ENCODE measurements at regions not wholly inside any gene's neighbourhood (a gene's known extent, or its start where the extent isn't known, plus 50 kb on each side); places are given as distances from the start of the nearest gene placed in this dataset.

DNA sequence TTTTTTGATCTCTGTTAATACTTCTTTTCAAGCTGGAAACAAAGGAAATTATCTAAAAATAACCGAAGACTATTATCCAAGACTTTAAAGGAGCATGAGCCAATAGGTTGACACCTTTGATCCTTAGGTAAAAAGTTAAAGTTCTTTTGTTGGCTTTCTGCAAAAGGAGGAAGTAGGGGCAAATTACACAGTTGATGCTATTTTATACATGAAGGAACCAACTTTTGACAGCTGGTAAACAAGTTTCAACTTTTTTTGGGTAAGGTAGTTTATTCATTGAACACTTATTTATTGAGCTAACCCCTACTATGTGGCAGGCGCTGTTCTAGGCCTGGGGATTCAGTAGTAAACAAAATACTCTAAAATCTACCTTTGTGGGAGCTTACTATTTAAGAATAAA is 66.6 kb upstream of the ZEB2 start:
- Histone ChIP-seq H3K27me3 (ENCODE audit: control insufficient read depth, insufficient read depth, low read length) (no peaks in the 10 kb centered on the region), H3K9ac (ENCODE audit: low read depth, low read length) (no peak overlapping the region), H3K9me3 (replicated peaks; ENCODE audit: low read length) (no peaks in the 10 kb centered on the region), H3K4me1 (ENCODE audit: control insufficient read depth, insufficient read depth, low read length) (peaks cover 12% of the 10 kb centered on the region), H3K4me2 (ENCODE audit: low read length) (no peak overlapping the region), H3K36me3 (ENCODE audit: insufficient read depth, low read length) (no peaks in the 10 kb centered on the region), H3K4me3 (ENCODE audit: low read length) (no peak overlapping the region)

DNA sequence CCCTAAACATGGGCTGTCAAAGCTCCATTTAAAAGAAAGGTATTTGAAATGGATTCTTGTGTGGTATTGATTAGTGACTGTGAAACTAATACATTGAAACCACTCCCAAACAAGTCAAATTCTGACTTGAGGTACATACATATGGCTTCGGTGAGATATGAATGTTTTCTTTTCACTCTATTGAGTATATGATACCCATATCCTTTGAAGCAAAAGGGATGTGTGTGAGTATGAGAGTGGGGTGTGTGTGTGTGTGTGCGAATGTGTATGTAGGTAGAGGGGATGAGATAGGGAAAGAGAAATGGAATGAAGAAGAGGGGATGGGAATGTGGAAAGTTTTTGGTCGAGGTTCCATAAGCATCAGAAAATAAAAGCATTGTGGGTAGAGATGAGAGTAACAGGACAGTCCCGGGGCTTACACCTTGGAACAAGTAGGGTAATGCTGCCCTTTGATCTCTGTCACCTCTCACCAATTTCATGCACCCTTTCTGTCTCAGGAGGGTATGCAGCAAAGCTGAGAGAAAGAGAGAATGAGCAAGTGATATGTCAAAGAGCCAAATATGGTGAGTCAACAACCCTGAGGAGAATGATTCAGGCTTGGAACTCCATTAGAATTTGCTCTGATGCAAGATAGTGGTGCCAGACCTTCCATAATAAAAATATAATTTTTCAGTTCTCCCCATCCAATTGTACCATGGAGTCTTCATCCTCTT is 64.0 kb upstream of the ZEB2 start:
- peaks cover 12% of the 10 kb centered on the region for H3K4me1 ChIP-seq (ENCODE audit: control insufficient read depth, insufficient read depth, low read length)
- no peak overlapping the region for H3K9ac ChIP-seq (ENCODE audit: low read depth, low read length)

GRCh38 chr2:144583381-144583729 is 63.4 kb upstream of the ZEB2 start:
- H3K4me2 ChIP-seq (ENCODE audit: low read length), result no peak overlapping the region
- H3K27me3 ChIP-seq (ENCODE audit: control insufficient read depth, insufficient read depth, low read length), result no peaks in the 10 kb centered on the region
- H3K4me3 ChIP-seq (ENCODE audit: low read length), result no peak overlapping the region
- H3K36me3 ChIP-seq (ENCODE audit: insufficient read depth, low read length), result no peaks in the 10 kb centered on the region
- no peaks in the 10 kb centered on the region for H3K9me3 ChIP-seq (replicated peaks; ENCODE audit: low read length)
- no peak overlapping the region for H3K9ac ChIP-seq (ENCODE audit: low read depth, low read length)
- H3K4me1 ChIP-seq (ENCODE audit: control insufficient read depth, insufficient read depth, low read length), result peaks cover 12% of the 10 kb centered on the region

More for the DNA sequence above, 64.0 kb upstream of the ZEB2 start:
- Histone ChIP-seq H3K4me2 (ENCODE audit: low read length) (no peak overlapping the region), H3K4me3 (ENCODE audit: low read length) (no peak overlapping the region), H3K9me3 (replicated peaks; ENCODE audit: low read length) (no peaks in the 10 kb centered on the region), H3K27me3 (ENCODE audit: control insufficient read depth, insufficient read depth, low read length) (no peaks in the 10 kb centered on the region), H3K36me3 (ENCODE audit: insufficient read depth, low read length) (no peaks in the 10 kb centered on the region)

- Histone ChIP-seq H3K9me3 (replicated peaks; ENCODE audit: low read length) (no peaks in the 10 kb centered on the region), H3K36me3 (ENCODE audit: insufficient read depth, low read length) (no peaks in the 10 kb centered on the region), H3K27me3 (ENCODE audit: control insufficient read depth, insufficient read depth, low read length) (no peaks in the 10 kb centered on the region), H3K9ac (ENCODE audit: low read depth, low read length) (no peak overlapping the region), H3K4me3 (ENCODE audit: low read length) (no peak overlapping the region), H3K4me2 (ENCODE audit: low read length) (no peak overlapping the region), H3K4me1 (ENCODE audit: control insufficient read depth, insufficient read depth, low read length) (peaks cover 12% of the 10 kb centered on the region)
These were observed 62.9 kb upstream of the ZEB2 start for GRCh38 chr2:144582651-144583380.

DNA sequence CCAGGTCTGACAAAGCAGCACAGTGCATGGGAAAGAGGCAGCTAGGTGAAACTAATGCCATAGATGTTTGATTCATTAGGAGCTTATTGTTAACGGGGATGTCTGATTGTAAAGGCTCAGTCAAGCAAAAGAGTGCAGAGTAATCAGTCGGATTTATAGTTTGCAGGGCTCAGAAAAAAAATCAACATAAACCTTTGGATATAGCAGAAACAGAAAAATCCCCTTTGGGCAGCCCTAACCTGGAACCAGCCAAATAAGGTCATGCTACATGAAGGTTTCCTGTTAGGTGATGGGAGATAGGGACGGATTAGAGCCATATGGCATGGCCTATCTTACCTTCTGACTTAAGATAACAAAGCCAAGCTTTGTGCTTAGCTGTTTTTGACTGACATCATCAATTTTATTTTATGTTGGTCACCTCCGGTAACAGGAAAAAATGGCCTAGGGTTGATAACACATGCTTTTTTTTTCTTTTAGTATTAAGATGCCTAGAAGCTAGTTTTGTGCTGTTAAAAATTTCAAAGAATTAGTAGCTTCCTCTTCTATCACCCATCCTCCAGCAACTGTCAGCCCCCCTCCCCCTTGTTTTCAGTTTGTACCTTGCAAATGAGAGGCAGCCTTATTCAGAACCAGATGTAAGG is 60.7 kb upstream of the ZEB2 start:
- no peaks in the 10 kb centered on the region for H3K9me3 ChIP-seq (replicated peaks; ENCODE audit: low read length)
- H3K4me3 ChIP-seq (ENCODE audit: low read length), result no peak overlapping the region
- H3K9ac ChIP-seq (ENCODE audit: low read depth, low read length), result no peak overlapping the region
- H3K4me2 ChIP-seq (ENCODE audit: low read length), result no peak overlapping the region
- H3K36me3 ChIP-seq (ENCODE audit: insufficient read depth, low read length), result no peaks in the 10 kb centered on the region
- H3K27me3 ChIP-seq (ENCODE audit: control insufficient read depth, insufficient read depth, low read length), result no peaks in the 10 kb centered on the region
- peaks cover 12% of the 10 kb centered on the region for H3K4me1 ChIP-seq (ENCODE audit: control insufficient read depth, insufficient read depth, low read length)

DNA sequence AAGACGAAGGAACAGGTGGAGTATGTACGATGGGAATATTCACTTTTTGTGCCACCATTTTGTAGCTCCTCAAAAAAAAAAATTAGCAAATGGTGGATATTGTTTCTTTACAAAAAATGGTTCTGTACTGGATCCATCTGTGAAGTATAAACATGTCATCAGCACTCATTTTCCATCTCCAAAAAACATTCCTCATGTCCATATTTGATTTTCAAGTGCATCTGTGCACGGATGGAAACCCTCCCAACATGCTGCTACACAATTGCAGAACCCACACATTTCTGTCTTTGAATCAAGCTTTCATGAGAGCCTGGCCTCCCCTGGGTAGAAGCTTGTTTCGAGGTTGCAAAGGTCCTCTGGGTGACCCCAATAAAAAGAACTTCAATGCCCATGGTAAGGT is 59.6 kb upstream of the ZEB2 start:
- Histone ChIP-seq H3K36me3 (ENCODE audit: insufficient read depth, low read length) (no peaks in the 10 kb centered on the region), H3K9me3 (replicated peaks; ENCODE audit: low read length) (no peaks in the 10 kb centered on the region), H3K4me2 (ENCODE audit: low read length) (no peak overlapping the region), H3K4me3 (ENCODE audit: low read length) (no peak overlapping the region), H3K9ac (ENCODE audit: low read depth, low read length) (no peak overlapping the region), H3K27me3 (ENCODE audit: control insufficient read depth, insufficient read depth, low read length) (no peaks in the 10 kb centered on the region), H3K4me1 (ENCODE audit: control insufficient read depth, insufficient read depth, low read length) (peaks cover 10% of the 10 kb centered on the region)

DNA sequence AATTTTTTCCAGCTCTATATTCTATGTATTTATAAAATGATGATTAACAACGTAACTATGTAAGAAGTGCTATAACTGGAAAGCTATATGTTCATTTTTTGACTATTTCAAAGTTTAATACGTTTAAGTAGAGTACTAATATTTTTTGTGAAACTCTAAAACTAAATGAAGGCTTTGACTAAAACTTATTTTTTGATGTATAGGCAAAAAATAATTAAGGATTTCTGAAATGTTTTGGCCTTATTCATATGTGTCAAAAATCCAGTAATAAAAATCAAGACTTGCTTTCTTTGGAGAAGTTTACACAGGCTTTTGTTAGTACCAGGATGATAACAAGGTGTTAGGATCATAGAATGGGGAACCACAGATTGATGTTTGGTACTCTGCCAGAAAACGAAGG is 58.2 kb upstream of the ZEB2 start:
- H3K4me2 ChIP-seq (ENCODE audit: low read length), result no peak overlapping the region
- no peaks in the 10 kb centered on the region for H3K27me3 ChIP-seq (ENCODE audit: control insufficient read depth, insufficient read depth, low read length)
- H3K9ac ChIP-seq (ENCODE audit: low read depth, low read length), result no peak overlapping the region
- H3K4me1 ChIP-seq (ENCODE audit: control insufficient read depth, insufficient read depth, low read length), result no peaks in the 10 kb centered on the region
- H3K36me3 ChIP-seq (ENCODE audit: insufficient read depth, low read length), result no peaks in the 10 kb centered on the region
- no peak overlapping the region for H3K4me3 ChIP-seq (ENCODE audit: low read length)
- no peaks in the 10 kb centered on the region for H3K9me3 ChIP-seq (replicated peaks; ENCODE audit: low read length)

- no peak overlapping the region for H3K9ac ChIP-seq (ENCODE audit: low read depth, low read length)
- H3K4me1 ChIP-seq (ENCODE audit: control insufficient read depth, insufficient read depth, low read length), result no peaks in the 10 kb centered on the region
- H3K9me3 ChIP-seq (replicated peaks; ENCODE audit: low read length), result no peaks in the 10 kb centered on the region
- no peaks in the 10 kb centered on the region for H3K27me3 ChIP-seq (ENCODE audit: control insufficient read depth, insufficient read depth, low read length)
- no peaks in the 10 kb centered on the region for H3K36me3 ChIP-seq (ENCODE audit: insufficient read depth, low read length)
- no peak overlapping the region for H3K4me3 ChIP-seq (ENCODE audit: low read length)
- no peak overlapping the region for H3K4me2 ChIP-seq (ENCODE audit: low read length)
These were observed 53.1 kb upstream of the ZEB2 start for GRCh38 chr2:144572977-144573376.

DNA sequence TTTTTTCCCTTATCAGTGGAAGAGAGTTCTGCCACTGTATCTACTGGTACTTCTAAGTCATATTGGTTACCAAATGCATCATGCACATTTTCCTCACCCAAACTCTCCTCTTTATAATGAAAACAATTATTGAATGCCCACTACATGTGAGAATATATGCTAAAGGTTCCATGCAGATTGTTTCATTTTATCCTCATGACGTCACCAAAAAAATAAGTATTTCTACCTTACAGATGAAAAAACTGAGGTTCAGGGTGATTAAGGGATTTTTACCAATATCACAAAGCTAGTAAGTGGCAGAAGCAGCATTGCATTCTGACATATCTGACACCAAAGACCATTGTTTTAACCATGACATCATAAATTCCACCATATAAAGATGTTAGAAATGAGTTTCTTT is 51.9 kb upstream of the ZEB2 start:
- Histone ChIP-seq H3K4me1 (ENCODE audit: control insufficient read depth, insufficient read depth, low read length) (no peaks in the 10 kb centered on the region), H3K4me2 (ENCODE audit: low read length) (no peak overlapping the region), H3K27me3 (ENCODE audit: control insufficient read depth, insufficient read depth, low read length) (no peaks in the 10 kb centered on the region), H3K4me3 (ENCODE audit: low read length) (no peak overlapping the region), H3K9ac (ENCODE audit: low read depth, low read length) (no peak overlapping the region), H3K36me3 (ENCODE audit: insufficient read depth, low read length) (no peaks in the 10 kb centered on the region), H3K9me3 (replicated peaks; ENCODE audit: low read length) (no peaks in the 10 kb centered on the region)

GRCh38 chr2:144570566-144570965 is 50.6 kb upstream of the ZEB2 start:
- no peaks in the 10 kb centered on the region for H3K36me3 ChIP-seq (ENCODE audit: insufficient read depth, low read length)
- no peak overlapping the region for H3K4me3 ChIP-seq (ENCODE audit: low read length)
- no peaks in the 10 kb centered on the region for H3K9me3 ChIP-seq (replicated peaks; ENCODE audit: low read length)
- H3K27me3 ChIP-seq (ENCODE audit: control insufficient read depth, insufficient read depth, low read length), result no peaks in the 10 kb centered on the region
- no peak overlapping the region for H3K4me2 ChIP-seq (ENCODE audit: low read length)
- no peak overlapping the region for H3K9ac ChIP-seq (ENCODE audit: low read depth, low read length)
- H3K4me1 ChIP-seq (ENCODE audit: control insufficient read depth, insufficient read depth, low read length), result no peaks in the 10 kb centered on the region

Data from skeletal muscle satellite cell (primary cell).